HG03139 (cell line): ENCODE measurements at regions not wholly inside any gene's neighbourhood (a gene's known extent, or its start where the extent isn't known, plus 50 kb on each side); places are given as distances from the start of the nearest gene placed in this dataset.

Source experiments
- ATAC-seq: cut with Tn5 transposase; IDR thresholded peaks from one replicate; pipeline ENCODE4 v1.9.1; 2021; ENCODE audit not compliant: unreplicated experiment

DNA sequence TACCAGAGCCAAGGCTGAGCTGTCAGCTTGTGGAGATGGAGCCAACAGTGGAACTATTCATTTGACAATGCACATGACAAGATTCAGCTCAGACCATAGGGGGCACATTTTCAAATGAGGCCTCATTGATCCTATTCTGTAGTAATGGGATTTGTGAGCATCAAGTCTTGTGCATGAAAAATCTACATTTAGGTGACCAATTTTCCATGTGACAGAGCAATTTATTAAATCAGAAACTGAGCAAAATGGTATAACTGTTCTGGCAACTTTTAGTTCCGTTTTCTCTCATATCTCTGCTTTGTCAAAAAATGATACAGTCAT lies 108.5 kb upstream of the PCDH18 start:
- no peak for ATAC-seq

DNA sequence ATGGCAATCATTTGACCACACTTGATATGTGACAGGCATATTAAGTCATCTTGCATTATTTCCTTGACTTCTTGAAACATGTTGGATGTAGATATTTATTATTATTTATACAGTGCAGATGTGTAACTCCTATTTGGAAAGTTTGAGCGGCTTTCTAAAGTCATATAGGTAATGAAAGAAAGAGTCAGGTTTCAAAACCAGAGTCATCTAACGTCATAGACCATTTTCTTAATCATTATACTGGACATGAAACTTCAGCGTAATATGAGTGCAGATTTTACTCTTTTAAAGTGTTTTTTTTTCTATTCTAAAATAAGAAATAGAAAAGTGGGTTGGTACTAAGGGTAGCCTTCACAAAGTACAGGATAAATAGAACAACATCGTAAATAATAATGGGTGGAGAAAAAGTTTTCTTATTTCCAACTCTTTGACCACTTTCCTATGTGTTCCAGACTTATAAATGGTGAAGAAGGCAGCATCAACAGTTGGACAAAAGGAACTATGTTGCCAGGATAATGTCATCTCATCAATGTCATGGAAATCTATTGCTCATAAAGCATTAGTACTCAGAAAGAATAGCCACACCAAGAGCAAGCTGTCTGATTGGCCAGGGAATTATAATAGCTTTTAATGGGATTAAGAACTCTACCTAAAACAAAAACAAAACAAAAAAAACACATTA lies 108.0 kb upstream of the PCDH18 start:
- ATAC-seq = no peak

- ATAC-seq = no peak
Observed at GRCh38 chr4:137638934-137639333, 106.6 kb upstream of the PCDH18 start.

DNA sequence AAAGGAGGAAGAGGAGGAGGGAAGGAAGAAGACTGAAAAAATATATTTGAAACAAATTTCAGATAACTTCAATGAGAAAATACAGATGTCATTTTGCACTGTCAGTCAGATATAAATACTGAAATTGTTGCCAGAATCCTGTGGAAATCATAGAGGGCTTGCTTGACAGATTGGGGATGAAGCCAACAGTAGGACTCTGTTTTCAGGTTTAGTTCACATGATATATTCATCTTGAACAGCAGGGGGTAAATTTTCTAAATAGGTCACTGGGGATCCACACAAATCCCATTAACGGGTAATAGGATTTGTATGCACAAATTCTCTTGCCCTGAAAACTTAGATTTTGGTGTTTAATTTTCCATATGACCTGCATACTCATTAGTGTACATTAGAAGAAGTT lies 103.3 kb upstream of the PCDH18 start:
- ATAC-seq = no peak

DNA sequence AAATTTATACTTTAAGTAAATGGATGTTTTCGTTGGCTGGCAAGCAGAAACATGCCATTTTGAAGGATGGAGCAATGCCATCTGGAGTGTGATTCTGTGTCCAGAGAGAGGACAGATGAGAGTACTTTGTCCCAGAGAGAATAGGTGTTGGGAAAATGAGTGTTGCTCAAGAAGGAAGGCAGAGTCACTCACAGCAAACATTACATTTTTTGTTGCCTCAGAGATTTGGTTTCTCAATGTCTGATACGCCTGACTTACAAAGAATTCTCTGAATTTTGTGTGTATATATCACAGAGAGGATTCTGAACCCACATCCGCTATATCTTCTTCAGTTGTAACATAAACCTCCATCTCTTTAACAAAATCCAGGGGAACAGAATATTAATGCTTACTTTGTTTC lies 102.8 kb upstream of the PCDH18 start:
- ATAC-seq = no peak

GRCh38 chr4:137632842-137633241 lies 100.5 kb upstream of the PCDH18 start:
- no peak for ATAC-seq

GRCh38 chr4:137631605-137632004 lies 99.3 kb upstream of the PCDH18 start:
- no peak for ATAC-seq

DNA sequence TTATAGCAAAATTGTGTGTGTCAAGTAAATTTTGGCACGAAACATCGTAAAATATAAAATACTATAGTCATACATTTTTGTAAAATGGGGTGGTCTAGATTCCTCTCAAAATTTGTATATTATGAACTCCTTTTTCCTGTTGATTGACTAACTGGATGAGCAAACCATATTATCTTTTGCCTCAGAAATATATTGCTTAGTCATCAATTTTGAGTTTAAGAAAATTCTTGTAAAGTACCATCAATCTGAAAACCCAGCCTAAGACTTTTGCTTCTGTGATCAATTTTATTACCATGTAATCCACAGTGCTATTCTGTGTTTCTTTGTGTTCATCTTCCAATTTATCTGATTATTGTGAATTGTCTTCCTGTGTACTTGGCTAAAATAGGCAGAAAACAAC lies 98.0 kb upstream of the PCDH18 start:
- no peak for ATAC-seq

DNA sequence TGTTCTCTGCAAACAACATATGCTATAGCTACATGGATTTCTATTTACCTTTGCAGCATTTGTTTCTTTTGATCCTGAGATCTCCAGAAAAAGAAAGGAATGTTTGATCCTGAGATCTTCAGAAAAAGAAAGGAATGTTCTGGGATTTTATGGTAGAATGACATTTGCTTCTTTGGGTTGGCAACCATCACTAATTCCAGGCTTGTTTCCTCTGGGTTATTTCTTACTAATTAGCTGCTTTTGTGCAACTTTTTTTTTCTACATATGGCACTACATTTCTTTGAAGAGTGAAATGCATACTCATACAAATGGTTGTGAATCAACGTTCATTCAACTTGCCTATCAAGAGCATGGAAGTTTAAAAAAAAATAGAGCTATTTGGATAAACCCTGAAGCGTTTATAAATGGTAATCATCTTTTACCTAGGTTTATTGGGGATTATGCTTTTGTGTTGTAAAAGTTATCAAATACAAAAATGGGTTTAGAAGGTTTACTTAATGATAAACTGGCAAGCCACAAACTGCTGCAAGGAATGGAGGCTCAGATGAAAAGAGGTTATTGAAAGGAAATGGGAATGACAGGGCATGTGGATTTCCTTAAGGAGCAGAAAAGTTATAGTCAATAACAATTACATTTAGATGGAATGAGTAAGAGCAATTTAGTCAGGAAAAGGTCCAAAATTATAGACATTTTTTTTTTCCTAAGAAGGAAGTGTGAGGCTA lies 95.6 kb upstream of the PCDH18 start:
- ATAC-seq = no peak

- ATAC-seq = no peak
Observed at GRCh38 chr4:137626942-137627738, 94.8 kb upstream of the PCDH18 start.

- ATAC-seq = no peak
Observed at GRCh38 chr4:137623013-137623412, 90.7 kb upstream of the PCDH18 start.

- ATAC-seq = no peak
Observed at GRCh38 chr4:137621056-137621455, 88.8 kb upstream of the PCDH18 start.

GRCh38 chr4:137614491-137614890 lies 82.2 kb upstream of the PCDH18 start:
- no peak for ATAC-seq

- no peak for ATAC-seq
Observed at GRCh38 chr4:137611998-137612700, 79.9 kb upstream of the PCDH18 start.

- no peak for ATAC-seq
Observed at GRCh38 chr4:137610960-137611359, 78.7 kb upstream of the PCDH18 start.

GRCh38 chr4:137609718-137610430 lies 77.6 kb upstream of the PCDH18 start:
- ATAC-seq = no peak

DNA sequence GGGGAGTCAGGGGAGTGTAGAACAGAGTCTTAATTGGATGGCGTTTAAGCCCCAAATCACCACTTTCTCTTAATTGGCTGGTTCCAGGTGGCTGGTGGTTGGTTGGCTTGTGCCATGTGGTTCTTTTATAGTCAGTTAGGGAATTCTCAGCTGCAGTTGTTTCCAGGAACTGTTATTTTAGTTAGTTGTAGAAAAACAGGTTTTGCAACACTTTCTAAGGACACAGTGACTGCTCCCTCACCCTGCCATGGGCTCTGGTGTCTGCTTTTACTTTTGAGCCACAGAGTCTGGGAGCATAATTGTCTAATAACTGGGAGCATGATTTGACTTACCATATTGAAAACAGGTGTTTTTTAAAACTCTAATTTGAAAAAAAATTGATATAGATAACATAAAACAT lies 75.8 kb upstream of the PCDH18 start:
- no peak for ATAC-seq

DNA sequence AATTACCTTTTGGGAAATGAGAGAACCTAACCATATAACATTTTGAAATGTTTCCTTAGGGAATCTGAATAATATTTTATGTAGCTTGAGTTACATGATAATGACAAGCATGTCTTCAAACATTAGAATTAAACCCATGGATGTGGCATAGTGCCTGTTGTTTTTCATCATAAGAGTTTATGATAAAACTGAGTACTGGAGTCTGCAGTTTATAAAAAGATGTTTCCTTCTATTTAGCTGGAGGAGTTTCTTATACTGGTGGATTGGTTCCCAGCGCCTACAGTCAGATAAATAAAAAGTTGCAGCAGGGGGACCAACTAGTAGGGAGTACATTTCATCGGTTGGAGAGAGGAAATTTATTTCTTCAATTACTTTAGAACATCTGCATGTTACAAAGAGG lies 70.1 kb upstream of the PCDH18 start:
- no peak for ATAC-seq

DNA sequence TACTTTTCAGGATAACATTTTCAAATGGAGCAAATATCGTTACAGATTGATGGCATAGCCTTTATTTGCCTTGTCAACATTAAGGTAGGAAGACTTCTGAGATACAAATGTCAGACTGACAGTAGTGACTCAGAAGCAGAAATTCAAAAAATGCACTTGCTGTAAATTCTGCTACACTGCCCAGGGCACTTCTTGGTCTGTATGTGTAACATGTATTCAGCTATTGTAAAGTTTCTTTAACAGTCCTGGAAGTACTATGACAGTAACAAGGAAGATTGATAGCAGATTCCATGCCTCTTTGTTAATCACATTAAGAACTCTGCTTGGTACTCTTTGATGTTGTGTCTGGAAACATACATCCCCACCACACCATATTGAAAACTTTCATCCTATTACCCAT lies 69.6 kb upstream of the PCDH18 start:
- ATAC-seq = no peak

DNA sequence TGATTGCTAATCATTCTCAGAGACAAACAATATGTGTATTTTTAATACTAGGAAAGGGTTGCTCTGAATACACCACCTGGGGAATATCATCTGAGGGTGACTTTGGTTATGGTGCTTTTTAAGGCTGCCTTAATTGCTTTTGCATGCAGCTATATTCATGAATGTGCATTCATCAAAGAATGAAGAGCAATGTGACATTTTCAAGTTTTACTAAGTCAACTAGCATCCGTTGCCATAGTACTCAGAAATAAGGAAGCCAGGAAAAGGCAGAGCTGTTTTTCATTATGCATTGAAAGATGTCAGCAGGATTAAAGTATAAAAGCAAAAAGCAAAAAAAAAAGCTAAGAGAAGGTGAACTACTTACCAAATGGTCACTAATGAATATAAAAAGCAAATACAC lies 67.4 kb upstream of the PCDH18 start:
- no peak for ATAC-seq
